ENCODE measurements at regions not wholly inside any gene's neighbourhood (a gene's known extent, or its start where the extent isn't known, plus 50 kb on each side); places are given as distances from the start of the nearest gene placed in this dataset.

DNA sequence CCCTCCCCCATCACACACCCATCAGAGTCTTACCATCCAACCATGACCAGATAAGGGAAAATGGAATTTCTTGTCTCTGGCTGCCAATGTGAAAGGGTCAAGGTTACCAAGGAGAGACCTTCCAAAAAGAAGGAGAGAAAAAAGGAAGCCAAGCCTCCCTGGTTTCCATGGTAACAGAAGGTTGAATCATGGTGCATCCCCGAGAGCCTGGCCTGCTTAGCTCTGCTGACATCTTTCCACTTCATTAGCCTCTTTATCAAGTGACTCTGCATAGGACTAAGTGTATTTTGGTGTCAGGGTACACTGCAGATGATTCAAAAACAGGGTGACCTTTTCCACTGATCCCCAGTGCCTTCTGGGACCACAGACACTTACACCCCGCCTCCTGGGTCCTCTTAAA is 225.7 kb upstream of the PPP2R3A start:
- Mint-ChIP-seq H3K4me1 (ENCODE audit: low read depth, unreplicated experiment) (no peaks in the 10 kb centered on the region), H3K27me3 (ENCODE audit: insufficient read depth, unreplicated experiment) (peaks cover 19% of the 10 kb centered on the region), H3K36me3 (ENCODE audit: insufficient read depth, unreplicated experiment) (no peaks in the 10 kb centered on the region), H3K4me3 (ENCODE audit: unreplicated experiment) (no peak overlapping the region), H3K9me3 (ENCODE audit: unreplicated experiment) (peaks cover 18% of the 10 kb centered on the region), H3K27ac (ENCODE audit: unreplicated experiment) (no peak overlapping the region)
- Histone ChIP-seq H3K36me3 (ENCODE audit: control insufficient read depth, insufficient read depth, low read length) (no peaks in the 10 kb centered on the region), H3K4me1 (no peaks in the 10 kb centered on the region), H3K4me3 (ENCODE audit: low read depth, low read length) (no peak overlapping the region), H3K9me3 (0 out of 2 replicates have a peak, but pooled peaks cover 8% of the 10 kb centered on the region), H3K27me3 (replicated peaks; ENCODE audit: control insufficient read depth, insufficient read depth, low read length) (no peaks in the 10 kb centered on the region)
- no peak for DNase-seq
- ChIA-PET CTCF (no interaction called here), POLR2A (no interaction called here)
- intact Hi-C loops (cut with micrococcal nuclease; ENCODE audit: unreplicated experiment) = loop anchor here (10.0 kb wide), 1 partner anchor 155 kb away; no protein-coding TSS in a partner anchor
- TF ChIP-seq, protein P1, sequence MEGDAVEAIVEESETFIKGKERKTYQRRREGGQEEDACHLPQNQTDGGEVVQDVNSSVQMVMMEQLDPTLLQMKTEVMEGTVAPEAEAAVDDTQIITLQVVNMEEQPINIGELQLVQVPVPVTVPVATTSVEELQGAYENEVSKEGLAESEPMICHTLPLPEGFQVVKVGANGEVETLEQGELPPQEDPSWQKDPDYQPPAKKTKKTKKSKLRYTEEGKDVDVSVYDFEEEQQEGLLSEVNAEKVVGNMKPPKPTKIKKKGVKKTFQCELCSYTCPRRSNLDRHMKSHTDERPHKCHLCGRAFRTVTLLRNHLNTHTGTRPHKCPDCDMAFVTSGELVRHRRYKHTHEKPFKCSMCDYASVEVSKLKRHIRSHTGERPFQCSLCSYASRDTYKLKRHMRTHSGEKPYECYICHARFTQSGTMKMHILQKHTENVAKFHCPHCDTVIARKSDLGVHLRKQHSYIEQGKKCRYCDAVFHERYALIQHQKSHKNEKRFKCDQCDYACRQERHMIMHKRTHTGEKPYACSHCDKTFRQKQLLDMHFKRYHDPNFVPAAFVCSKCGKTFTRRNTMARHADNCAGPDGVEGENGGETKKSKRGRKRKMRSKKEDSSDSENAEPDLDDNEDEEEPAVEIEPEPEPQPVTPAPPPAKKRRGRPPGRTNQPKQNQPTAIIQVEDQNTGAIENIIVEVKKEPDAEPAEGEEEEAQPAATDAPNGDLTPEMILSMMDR (IDR thresholded peaks at IDR 0.05; ENCODE audit: insufficient read depth in 1 of 2, low read depth in 1 of 2, low read length in 1 of 2, severe bottlenecking in 1 of 2, unreplicated experiment in 1 of 2) = no peak
- BruUV-seq (replicated peaks) = no TSS peak

DNA sequence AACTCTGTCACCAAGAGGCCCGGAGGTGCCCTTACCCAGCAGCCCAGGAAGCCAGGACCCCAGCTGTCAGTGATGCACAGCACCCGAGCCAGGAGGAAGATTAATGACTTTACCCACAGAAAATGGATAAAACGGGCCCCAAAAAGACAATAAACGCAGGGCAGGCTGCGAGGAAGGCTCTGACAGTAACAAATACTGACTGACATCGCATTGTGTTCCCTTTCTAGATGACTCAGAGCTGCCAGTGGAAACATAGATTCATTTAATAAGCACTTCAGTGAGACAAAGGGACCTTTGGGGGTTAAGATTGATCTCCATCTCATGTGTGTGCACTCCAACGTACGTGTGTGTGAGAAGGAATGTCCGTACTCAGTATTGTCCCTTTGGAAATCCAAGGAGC is 225.3 kb upstream of the PPP2R3A start:
- no peak overlapping the region for H3K27ac Mint-ChIP-seq (ENCODE audit: unreplicated experiment)
- no peak for DNase-seq
- H3K4me1 Mint-ChIP-seq (ENCODE audit: low read depth, unreplicated experiment) = no peaks in the 10 kb centered on the region
- H3K36me3 Mint-ChIP-seq (ENCODE audit: insufficient read depth, unreplicated experiment) = no peaks in the 10 kb centered on the region
- BruUV-seq (replicated peaks) = no TSS peak
- ChIA-PET POLR2A (no interaction called here), CTCF (no interaction called here)
- H3K4me1 ChIP-seq = no peaks in the 10 kb centered on the region
- H3K9me3 Mint-ChIP-seq (ENCODE audit: unreplicated experiment) = peaks cover 14% of the 10 kb centered on the region
- intact Hi-C loops (cut with micrococcal nuclease; ENCODE audit: unreplicated experiment) = no loop called here
- no peaks in the 10 kb centered on the region for H3K36me3 ChIP-seq (ENCODE audit: control insufficient read depth, insufficient read depth, low read length)
- peaks cover 16% of the 10 kb centered on the region for H3K27me3 Mint-ChIP-seq (ENCODE audit: insufficient read depth, unreplicated experiment)
- H3K9me3 ChIP-seq = 0 out of 2 replicates have a peak, but pooled peaks cover 6% of the 10 kb centered on the region
- TF ChIP-seq, protein P1 (IDR thresholded peaks at IDR 0.05; ENCODE audit: insufficient read depth in 1 of 2, low read depth in 1 of 2, low read length in 1 of 2, severe bottlenecking in 1 of 2, unreplicated experiment in 1 of 2) = no peak
- no peaks in the 10 kb centered on the region for H3K27me3 ChIP-seq (replicated peaks; ENCODE audit: control insufficient read depth, insufficient read depth, low read length)
- no peak overlapping the region for H3K4me3 ChIP-seq (ENCODE audit: low read depth, low read length)
- no peak overlapping the region for H3K4me3 Mint-ChIP-seq (ENCODE audit: unreplicated experiment)

DNA sequence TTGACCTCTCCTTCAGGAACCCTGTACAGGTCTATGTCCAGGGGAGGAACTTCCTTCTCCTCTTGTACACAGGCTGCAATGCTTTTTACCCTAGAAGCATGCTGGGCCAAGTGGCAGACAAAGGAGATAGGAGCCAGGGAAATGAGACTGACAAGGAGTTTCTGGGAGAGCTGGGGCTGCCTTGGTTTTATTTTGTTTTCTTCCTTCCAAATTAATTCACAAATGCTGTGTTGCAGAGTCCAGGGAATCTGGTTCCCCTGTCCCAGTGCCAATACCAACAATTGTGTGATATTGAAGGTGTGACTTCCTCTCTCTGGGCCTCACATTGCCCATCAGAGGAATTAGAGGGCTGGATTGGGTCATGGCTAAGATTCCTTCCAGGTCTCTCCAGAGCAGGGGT is 224.8 kb upstream of the PPP2R3A start:
- peaks cover 16% of the 10 kb centered on the region for H3K27me3 Mint-ChIP-seq (ENCODE audit: insufficient read depth, unreplicated experiment)
- BruUV-seq (replicated peaks) = no TSS peak
- intact Hi-C loops (cut with micrococcal nuclease; ENCODE audit: unreplicated experiment) = no loop called here
- Histone ChIP-seq H3K4me1 (no peaks in the 10 kb centered on the region), H3K27me3 (replicated peaks; ENCODE audit: control insufficient read depth, insufficient read depth, low read length) (no peaks in the 10 kb centered on the region), H3K9me3 (0 out of 2 replicates have a peak, but pooled peaks cover 6% of the 10 kb centered on the region), H3K4me3 (ENCODE audit: low read depth, low read length) (no peak overlapping the region), H3K36me3 (ENCODE audit: control insufficient read depth, insufficient read depth, low read length) (no peaks in the 10 kb centered on the region)
- H3K9me3 Mint-ChIP-seq (ENCODE audit: unreplicated experiment) = peaks cover 8% of the 10 kb centered on the region
- no peak overlapping the region for H3K27ac Mint-ChIP-seq (ENCODE audit: unreplicated experiment)
- no peak overlapping the region for H3K4me3 Mint-ChIP-seq (ENCODE audit: unreplicated experiment)
- TF ChIP-seq, protein P1 (IDR thresholded peaks at IDR 0.05; ENCODE audit: insufficient read depth in 1 of 2, low read depth in 1 of 2, low read length in 1 of 2, severe bottlenecking in 1 of 2, unreplicated experiment in 1 of 2) = no peak
- H3K36me3 Mint-ChIP-seq (ENCODE audit: insufficient read depth, unreplicated experiment) = no peaks in the 10 kb centered on the region
- ChIA-PET CTCF (no interaction called here), POLR2A (no interaction called here)
- H3K4me1 Mint-ChIP-seq (ENCODE audit: low read depth, unreplicated experiment) = no peaks in the 10 kb centered on the region
- DNase-seq = no peak

Data from Caco-2 (cell line).